NCI-H446 treated with DMSO at 0.1 percent for 48 hours (cell line): ENCODE measurements at regions not wholly inside any gene's neighbourhood (a gene's known extent, or its start where the extent isn't known, plus 50 kb on each side); places are given as distances from the start of the nearest gene placed in this dataset.
"Not testable (repeated sequence)": the region's sequence is repeated elsewhere in the genome, so short reads cannot be mapped to it uniquely, and the experiment has no call there.

Experiments
- DNase-seq: peaks from one replicate; lab custom pipeline; 2025; lab: John Stamatoyannopoulos, UW

DNA sequence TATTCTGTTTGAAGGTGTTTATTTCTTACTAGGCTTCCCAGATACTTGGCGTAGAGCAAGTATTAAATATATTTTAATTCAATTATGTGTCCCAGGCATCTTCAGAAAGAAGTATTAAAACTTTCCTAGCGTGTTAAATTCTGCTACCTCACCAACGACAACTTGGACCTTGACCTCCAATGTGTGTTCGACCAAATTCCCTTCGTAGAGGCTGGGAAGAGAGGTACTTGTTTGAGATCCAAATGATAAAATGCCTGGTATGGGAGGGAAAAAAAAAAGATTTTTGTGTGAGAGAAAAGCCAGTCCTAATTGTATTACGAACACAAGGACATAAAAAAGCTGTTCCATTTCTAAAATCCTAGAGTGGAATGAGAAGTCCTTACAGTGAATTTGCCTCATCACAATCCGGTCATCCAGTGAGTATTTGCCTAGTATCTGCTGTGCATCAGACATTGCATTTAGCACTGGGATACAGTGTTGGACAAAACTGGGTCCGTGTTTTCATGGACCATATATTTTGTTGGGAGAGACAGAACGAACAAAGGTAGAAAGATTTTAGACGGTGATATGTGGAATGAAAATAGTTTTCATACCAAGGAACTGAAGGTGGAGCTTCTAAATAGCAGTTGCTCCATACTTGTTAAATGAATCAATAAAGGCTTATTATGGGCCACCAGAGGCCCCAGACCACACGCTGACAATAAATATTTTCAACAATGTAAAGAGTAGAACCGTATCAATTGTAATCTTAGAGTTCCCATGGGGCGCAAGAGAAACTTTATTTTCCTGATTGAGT lies 103.1 kb downstream of the KIF4B start:
- DNase-seq = no peak

DNA sequence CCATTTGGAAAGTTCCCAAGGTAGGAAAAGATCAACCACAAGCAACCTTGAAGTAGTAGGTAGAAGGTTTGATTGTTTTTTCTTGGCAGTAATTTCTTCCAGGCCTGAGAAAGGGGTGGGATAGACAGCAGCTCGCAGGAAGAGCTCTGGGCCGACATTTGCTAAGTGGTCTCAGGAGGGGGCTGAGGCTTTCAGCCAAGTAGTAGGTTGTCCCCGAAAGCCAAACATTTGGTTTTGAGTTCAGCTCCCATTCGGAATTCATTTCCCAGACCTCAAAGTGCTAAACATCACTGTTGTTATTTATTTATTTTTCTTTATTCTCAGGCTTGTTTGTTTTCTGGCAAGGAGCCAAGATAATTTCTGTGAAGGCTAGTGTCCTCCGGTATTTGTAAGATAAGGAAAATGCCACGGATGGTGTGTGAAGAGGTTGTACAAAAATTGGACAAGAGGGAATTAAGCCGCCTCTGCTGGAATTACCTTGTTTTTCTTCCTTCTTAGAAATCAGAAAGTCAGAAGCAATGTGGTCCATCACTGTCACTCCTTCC lies 112.1 kb downstream of the KIF4B start:
- DNase-seq = no peak

- no peak for DNase-seq
Observed at GRCh38 chr5:155126573-155126972, 113.0 kb downstream of the KIF4B start.

DNA sequence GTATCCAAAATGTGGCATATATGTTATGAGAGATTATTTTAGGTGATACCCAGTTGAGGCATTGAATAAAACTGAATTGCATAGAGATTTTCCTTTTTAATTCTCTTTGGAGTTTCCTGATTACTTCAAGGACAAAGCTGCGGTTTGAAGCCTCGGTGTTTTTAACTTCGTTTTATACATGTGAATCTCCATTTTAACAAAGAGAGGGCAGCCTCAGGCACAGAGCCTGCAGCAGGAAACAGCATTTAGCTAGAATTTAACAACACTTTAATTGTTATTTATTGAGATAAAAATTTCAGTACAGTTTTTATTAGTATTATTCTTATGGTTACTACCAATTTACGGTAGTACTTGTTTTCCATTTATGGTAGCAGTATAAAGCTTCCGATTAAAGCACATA lies 114.0 kb downstream of the KIF4B start:
- no peak for DNase-seq

GRCh38 chr5:155128786-155129512 lies 115.4 kb downstream of the KIF4B start:
- no peak for DNase-seq

DNA sequence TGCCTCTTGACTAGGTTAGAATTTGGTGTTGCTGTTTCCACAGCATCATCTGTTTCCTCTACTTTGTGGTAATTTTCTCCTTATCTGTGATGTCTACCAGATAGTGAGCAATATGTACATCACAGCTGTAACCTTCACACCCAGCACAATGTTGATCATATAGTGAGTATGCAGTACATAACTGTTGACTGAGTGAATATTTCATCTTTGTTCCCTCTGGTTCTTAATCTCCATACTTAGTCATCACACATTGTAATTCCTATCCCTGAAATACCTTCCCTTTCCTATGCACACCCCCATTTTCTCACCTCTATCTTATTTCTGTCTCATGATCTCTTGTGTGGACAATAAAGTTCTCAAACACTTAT lies 115.9 kb downstream of the KIF4B start:
- no peak for DNase-seq

DNA sequence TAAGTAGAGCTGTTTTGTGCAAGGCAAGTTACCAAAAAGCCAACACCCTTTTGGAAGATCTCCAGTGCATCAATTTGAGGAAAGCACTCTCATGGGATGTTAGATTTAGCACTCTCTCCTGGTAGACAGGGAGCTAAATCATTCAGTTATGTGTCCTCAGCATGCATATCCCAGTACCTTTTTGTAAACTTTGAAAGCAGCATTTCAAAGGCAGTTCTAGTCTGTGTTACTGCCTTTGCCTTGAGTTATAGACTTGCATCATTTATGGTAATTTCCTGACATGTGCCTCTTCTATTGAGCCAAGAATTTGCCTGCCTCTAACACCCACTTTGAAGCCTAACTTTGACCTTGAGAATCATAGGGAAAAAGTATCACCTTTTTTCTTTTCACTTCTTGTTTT lies 120.6 kb downstream of the KIF4B start:
- no peak for DNase-seq

DNA sequence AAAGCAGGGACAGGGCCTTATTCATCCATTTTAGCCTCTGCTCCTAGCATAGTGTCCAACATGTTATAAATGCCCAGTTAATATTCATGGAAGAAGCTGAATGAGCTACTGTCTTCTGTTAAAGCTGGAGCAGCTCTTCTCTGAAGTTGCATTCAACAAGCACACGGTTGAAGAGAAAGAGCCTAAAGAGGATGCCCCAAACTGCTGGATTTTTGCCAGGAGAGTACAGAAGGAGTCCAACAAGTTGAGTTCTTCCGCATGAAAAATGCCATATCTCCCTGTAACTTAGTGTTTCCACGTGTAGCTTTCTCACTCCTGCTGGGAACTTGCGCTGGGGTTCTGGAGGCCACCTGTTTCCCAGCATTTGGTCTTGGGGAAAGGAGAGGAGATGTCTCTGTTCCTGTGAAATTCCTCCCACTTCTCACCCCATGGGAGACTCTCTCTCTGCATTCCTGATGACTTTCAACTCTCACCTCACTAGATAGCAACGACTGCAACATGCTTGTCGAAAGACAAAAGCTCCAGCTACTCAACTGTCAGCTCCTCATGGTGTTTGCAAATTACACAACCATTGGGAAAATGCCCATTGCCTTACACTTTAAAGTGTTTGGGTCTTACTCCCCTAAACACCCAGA lies 122.8 kb downstream of the KIF4B start:
- no peak for DNase-seq

DNA sequence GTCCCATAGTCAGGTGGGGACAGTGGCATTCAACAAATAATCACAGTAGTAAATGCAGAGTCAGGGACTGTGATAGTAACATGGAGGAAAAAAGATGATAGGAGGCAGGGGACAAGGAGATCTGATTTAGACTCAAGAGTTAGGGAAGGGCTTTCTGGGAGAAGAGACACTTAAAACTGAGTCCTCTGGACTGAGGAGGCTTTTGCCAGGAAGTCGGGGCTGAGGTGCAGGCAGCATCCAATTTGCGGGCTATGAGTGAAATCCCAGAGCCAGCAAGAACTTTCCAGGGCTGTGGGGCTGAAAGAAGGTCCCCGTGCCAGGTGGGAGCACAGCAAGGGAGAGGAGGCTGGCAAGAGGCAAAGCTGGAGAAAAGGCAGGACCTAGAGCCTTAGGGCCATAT lies 124.1 kb downstream of the KIF4B start:
- no peak for DNase-seq

GRCh38 chr5:155140646-155141045 lies 127.1 kb downstream of the KIF4B start:
- DNase-seq = no peak

- DNase-seq = no peak
Observed at GRCh38 chr5:155144956-155145355, 131.4 kb downstream of the KIF4B start.

DNA sequence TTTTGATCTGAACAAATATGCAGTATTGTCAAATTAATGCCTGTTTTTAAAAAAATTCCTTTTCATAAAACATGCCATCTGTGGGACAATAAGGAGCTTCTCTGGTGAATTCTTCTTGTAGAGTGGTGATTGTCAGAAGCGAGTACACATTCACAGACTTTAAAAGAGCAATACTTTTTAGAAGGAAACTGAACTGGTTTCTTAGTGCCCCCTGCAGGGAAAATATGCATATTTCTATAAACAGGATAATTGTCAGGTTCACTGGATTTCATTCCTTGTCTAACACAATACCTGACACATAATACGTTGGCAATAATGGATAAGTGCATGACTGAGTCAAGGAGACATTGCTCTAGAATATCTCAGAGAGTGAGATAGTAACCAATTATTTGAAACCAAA lies 133.7 kb downstream of the KIF4B start:
- no peak for DNase-seq

DNA sequence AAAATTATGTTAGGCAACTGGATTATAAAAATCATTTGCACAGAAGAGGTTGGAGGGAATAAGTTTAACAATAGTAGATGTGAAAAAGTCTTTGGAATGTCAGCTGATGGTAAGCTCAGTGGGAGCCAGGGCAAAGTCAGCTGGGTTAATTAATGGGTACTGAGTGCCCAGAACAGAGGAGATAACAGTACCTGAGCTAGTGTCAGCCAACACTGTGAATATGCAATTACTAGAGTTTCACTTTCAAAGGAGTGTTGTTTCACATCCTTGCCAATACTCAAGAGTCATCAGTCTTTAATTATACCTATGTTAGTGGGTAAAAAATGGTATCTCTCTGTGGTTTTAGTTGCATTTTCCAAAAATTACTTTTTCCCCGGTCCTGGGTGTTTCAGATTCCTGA lies 135.1 kb downstream of the KIF4B start:
- no peak for DNase-seq

DNA sequence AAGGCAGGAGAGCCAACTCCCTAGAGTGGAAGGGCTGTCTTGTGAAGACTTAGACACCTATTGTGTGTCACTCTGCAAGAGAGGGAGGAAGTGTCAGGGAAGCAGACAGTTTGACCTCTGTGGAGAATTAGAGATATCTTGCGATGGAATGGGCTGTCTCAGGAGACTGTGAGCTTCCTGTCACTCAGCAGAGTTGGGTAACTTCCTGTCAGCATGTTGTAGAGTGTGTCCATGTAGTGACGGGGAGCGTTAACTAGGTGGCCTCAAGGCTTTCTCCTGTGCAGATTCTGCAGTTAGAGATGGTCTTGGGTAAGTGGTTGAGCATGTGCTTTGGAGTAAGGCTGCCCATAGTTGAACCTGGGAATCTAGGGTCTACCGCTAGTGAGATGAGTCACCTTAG lies 136.5 kb downstream of the KIF4B start:
- no peak for DNase-seq

DNA sequence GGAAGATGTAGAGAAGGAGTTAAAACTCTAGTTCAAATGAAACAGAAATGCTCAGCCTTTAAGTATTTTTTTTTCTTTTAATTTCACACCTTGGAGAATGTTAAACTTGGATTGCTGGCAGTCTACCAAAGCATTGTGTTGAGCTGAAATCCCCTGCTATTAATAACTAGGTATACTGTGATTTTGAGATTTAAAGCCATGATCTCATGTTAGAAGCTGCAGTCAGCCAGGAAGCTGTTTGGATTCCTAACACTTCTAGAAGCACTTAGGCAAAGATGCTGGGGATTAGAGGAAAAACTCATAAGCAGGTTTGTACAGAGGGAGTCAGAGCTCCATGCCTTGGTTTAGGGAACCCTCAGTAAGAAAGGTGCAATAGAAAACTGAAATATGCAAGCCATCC lies 141.4 kb downstream of the KIF4B start:
- no peak for DNase-seq

DNA sequence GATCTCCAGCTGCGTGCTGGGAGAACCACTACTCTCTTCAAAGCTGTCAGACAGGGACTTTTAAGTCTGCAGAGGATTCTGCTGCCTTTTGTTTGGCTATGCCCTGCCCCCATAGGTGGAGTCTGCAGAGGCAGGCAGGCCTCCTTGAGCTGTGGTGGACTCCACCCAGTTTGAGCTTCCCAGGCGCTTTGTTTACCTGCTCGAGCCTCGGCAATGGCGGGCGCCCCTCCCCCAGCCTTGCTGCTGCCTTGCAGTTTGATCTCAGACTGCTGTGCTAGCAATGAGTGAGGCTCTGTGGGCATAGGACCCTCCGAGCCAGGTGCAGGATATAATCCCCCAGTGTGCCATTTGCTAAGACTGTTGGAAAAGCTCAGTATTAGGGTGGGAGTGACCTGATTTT lies 149.5 kb downstream of the KIF4B start:
- not testable (repeated sequence) for DNase-seq

DNA sequence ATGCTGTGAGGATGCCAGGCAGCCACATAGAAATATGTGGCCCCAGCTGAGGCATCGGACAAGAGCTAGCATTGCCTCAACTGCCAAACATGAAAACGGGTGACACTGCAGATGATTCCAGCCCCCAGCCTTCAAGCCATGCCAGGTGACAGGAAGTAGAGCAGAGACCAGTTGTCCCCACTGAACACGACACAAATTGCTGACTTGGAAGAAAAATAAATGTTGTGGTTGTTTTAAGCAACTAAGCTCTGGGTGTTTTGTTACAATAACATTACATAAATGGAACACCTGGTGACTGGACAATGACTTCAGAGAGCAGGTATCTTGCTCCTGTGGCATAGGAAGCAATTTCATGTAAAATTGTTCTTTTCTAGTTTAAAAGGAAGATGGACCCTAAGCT lies 154.2 kb downstream of the KIF4B start:
- no peak for DNase-seq

DNA sequence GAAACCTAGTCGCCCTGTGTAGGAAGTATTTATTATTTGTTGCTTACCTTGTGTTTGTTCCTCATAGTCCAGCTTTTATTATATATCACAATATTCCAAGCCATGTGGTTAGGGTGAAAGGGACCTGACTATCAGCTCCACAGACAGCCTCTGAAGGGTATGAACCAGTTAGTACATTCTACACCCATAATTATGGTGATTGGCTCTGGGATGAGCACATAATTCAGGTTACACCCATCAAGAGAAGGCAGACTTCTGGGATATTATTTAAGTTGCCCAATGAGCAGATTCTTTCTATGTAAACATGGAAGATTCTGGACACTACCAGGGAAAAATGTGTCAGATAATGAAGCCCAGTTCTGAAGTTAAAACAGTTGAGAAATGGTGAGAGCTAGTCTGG lies 168.0 kb downstream of the KIF4B start:
- no peak for DNase-seq

- no peak for DNase-seq
Observed at GRCh38 chr5:155189476-155189875, 175.9 kb downstream of the KIF4B start.

DNA sequence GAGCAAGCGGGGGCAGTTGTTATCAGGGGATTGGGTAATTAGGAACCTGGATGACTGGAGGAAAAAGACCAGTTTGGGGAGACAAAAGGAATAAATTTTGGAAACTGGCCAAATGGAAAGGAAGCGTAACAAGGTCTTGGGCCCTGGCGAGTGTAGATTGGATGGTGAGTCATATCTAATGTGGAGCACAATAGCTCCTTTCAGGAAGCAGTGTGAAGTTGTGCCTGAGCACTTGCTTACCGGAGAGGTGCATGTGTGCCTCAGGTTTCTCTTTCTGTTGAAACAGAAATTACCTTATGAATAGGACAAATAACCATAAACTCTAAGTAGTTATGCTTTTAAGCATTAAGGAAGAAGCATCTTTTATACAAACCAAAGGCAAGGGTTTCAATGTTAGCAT lies 176.4 kb downstream of the KIF4B start:
- no peak for DNase-seq

DNA sequence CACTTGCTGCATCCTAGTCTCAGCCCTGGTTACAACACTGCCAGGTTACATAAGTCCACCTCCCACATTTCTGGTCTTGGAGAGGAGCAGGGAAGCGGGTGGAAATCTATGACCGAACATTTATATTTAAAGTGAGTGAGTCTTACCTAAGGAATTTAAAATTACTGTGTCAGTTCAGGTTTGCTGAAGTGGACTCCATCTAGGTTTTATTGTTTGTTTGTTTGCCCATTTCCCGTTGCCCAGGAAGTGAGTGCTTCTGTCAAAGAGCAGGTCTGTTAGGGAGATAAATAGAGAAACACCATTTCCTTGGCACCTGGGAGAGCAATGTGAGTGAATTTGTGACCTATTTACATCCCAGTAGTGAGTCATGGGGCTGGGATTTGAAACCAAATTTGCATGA lies 179.5 kb downstream of the KIF4B start:
- DNase-seq = no peak

- no peak for DNase-seq
Observed at GRCh38 chr5:155193483-155194107, 180.0 kb downstream of the KIF4B start.

DNA sequence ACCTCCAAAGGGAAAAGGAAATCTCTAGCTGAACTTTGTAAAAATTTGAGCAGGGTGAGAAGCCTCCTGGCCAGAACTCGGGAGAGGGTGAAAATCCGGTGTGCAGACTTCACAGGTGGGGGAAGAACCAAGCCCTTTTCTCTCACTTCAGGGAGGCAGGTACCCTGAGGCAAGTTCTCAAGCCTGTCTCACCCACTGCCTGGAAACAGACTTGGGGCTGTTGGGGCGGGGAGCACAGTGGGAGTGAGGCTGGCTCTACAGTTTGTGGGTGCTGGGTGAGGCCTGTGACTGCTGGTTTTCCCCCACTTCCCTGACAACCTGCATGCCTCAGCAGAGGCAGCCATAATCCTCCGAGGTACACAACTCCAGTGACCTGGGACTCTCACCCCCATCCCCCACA lies 187.1 kb downstream of the KIF4B start:
- no peak for DNase-seq
